Gastroesophageal sphincter (tissue), 4 donors: ENCODE measurements at regions not wholly inside any gene's neighbourhood (a gene's known extent, or its start where the extent isn't known, plus 50 kb on each side); places are given as distances from the start of the nearest gene placed in this dataset.
"Not testable (repeated sequence)": the region's sequence is repeated elsewhere in the genome, so short reads cannot be mapped to it uniquely, and the experiment has no call there.

Experiments
- ATAC-seq: fragments of 150-250 bp; one replicate; pipeline ENCODE4 v1.9.1; 2016; ENCODE audit warnings: mild to moderate bottlenecking, moderate library complexity
- H3K27ac ChIP-seq, 4 donors: fragments of 200-600 bp; sonication (generic) in 3 of 4; 1 replicate in 3 of 4; 2 replicates in 1 of 4; pipeline ENCODE4 v1.5.1; 2016 to 2019
- H3K27me3 ChIP-seq: fragments of 200-600 bp; sonication (generic); one replicate; pipeline ENCODE4 v1.5.1; 2019
- H3K36me3 ChIP-seq, 2 donors: fragments of 200-600 bp; sonication (generic); one replicate each; pipeline ENCODE4 v1.5.1; 2019; ENCODE audit warnings: control low read depth in 1 of 2
- H3K4me1 ChIP-seq, 3 donors: fragments of 200-600 bp; sonication (generic); 1 replicate in 2 of 3; 2 replicates in 1 of 3; pipeline ENCODE4 v1.5.1; 2016 to 2019; ENCODE audit warnings: control low read depth in 2 of 3
- H3K4me3 ChIP-seq, 2 donors: fragments of 200-600 bp; sonication (generic); one replicate each; pipeline ENCODE4 v1.5.1; 2019; ENCODE audit warnings: mild to moderate bottlenecking in 1 of 2, moderate library complexity in 1 of 2
- H3K9me3 ChIP-seq, 3 donors: fragments of 200-600 bp; sonication (generic); one replicate each; pipeline ENCODE4 v1.5.1; 2017 to 2019; ENCODE audit warnings: control low read depth in 2 of 3
- CTCF ChIP-seq, 4 experiments: fragments of 200-600 bp in 2 of 4; fragments of 450-650 bp in 2 of 4; sonication (generic) in 1 of 4; IDR thresholded peaks; one replicate each; pipeline ENCODE4 v1.5.1; 2017 to 2019; ENCODE audit warnings: antibody characterized with exemption in 4 of 4, mild to moderate bottlenecking in 2 of 4, moderate library complexity in 2 of 4
- EP300 ChIP-seq: sonication (generic); formaldehyde crosslinking; IDR thresholded peaks from one replicate; pipeline ENCODE4 v1.6.1; 2017; ENCODE audit warnings: antibody characterized with exemption, mild to moderate bottlenecking
- POLR2A ChIP-seq, 2 donors: fragments of 450-650 bp; IDR thresholded peaks; one replicate each; pipeline ENCODE4 v1.6.1; 2017; ENCODE audit warnings: antibody characterized with exemption in 2 of 2, mild to moderate bottlenecking in 2 of 2, moderate library complexity in 1 of 2
- POLR2AphosphoS5 ChIP-seq: sonication (generic); formaldehyde crosslinking; IDR thresholded peaks from one replicate; pipeline ENCODE4 v1.6.1; 2017; ENCODE audit warnings: antibody characterized with exemption
- WGBS, 2 donors: methylation state at CpG; one replicate each; pipeline ENCODE4 v1.1.5; 2018; ENCODE audit warnings: low coverage in 1 of 2; 5-methylcytosine and 5-hydroxymethylcytosine counted together

GRCh38 chr5:103703617-103704016, 141.0 kb upstream of the NUDT12 start:
- peaks cover 3% of the 10 kb centered on the region for H3K27me3 ChIP-seq
- H3K4me3 ChIP-seq, result no peak overlapping the region
- H3K36me3 ChIP-seq, result no peaks in the 10 kb centered on the region
- no peak for ATAC-seq
- no peaks in the 10 kb centered on the region for H3K4me1 ChIP-seq
- H3K9me3 ChIP-seq, result no peaks in the 10 kb centered on the region
- WGBS, 2 donors, result 57 to 82% methylated on average over 3 of the region's 3 CpGs
- no peak overlapping the region for H3K27ac ChIP-seq
- no peak for TF ChIP-seq POLR2A (IDR thresholded peaks at IDR 0.05)
- TF ChIP-seq POLR2AphosphoS5, result no peak
- no peak for TF ChIP-seq CTCF (IDR thresholded peaks at IDR 0.05)
- TF ChIP-seq EP300, result no peak

- H3K27ac ChIP-seq, result no peak overlapping the region
- H3K4me1 ChIP-seq, result no peaks in the 10 kb centered on the region
- TF ChIP-seq CTCF (IDR thresholded peaks at IDR 0.05) (no peak), EP300 (no peak), POLR2AphosphoS5 (no peak), POLR2A (IDR thresholded peaks at IDR 0.05) (no peak)
- no peak overlapping the region for H3K4me3 ChIP-seq
- 52 to 72% methylated on average over 2 of the region's 2 CpGs for WGBS, 2 donors
- H3K27me3 ChIP-seq, result no peaks in the 10 kb centered on the region
- H3K9me3 ChIP-seq, result no peaks in the 10 kb centered on the region
- ATAC-seq, result no peak
- no peaks in the 10 kb centered on the region for H3K36me3 ChIP-seq
These were observed 130.9 kb upstream of the NUDT12 start for GRCh38 chr5:103693517-103693916.

GRCh38 chr5:103690676-103691075, 128.1 kb upstream of the NUDT12 start:
- Histone ChIP-seq H3K27ac (no peak overlapping the region), H3K27me3 (no peaks in the 10 kb centered on the region), H3K9me3 (no peaks in the 10 kb centered on the region), H3K4me1 (no peaks in the 10 kb centered on the region), H3K36me3 (no peaks in the 10 kb centered on the region), H3K4me3 (no peak overlapping the region)
- WGBS, 2 donors, result 67 to 75% methylated on average over 1 of the region's 1 CpG
- no peak for TF ChIP-seq EP300
- TF ChIP-seq POLR2A (IDR thresholded peaks at IDR 0.05), result no peak
- TF ChIP-seq CTCF (IDR thresholded peaks at IDR 0.05), result no peak
- no peak for TF ChIP-seq POLR2AphosphoS5
- no peak for ATAC-seq

- TF ChIP-seq EP300, result no peak
- no peak for TF ChIP-seq POLR2A (IDR thresholded peaks at IDR 0.05)
- no peak for TF ChIP-seq POLR2AphosphoS5
- no peak for TF ChIP-seq CTCF (IDR thresholded peaks at IDR 0.05)
- no peaks in the 10 kb centered on the region for H3K9me3 ChIP-seq
- no peak overlapping the region for H3K27ac ChIP-seq
- no peak for ATAC-seq
- no peak overlapping the region for H3K4me3 ChIP-seq
- no peaks in the 10 kb centered on the region for H3K36me3 ChIP-seq
- WGBS, 2 donors, result 58 to 67% methylated on average over 3 of the region's 3 CpGs
- H3K27me3 ChIP-seq, result no peaks in the 10 kb centered on the region
- H3K4me1 ChIP-seq, result no peaks in the 10 kb centered on the region
These were observed 117.3 kb upstream of the NUDT12 start for GRCh38 chr5:103679873-103680272.

- not testable (repeated sequence) for H3K36me3 ChIP-seq, H3K4me1 ChIP-seq, H3K9me3 ChIP-seq, H3K4me3 ChIP-seq, ATAC-seq, H3K27ac ChIP-seq, H3K27me3 ChIP-seq
- 45 to 86% methylated on average over 3 to 4 of the region's 5 CpGs for WGBS, 2 donors
These were observed 113.6 kb upstream of the NUDT12 start for GRCh38 chr5:103676198-103676597.

GRCh38 chr5:103674739-103675138, 112.2 kb upstream of the NUDT12 start:
- Histone ChIP-seq H3K27me3 (no peaks in the 10 kb centered on the region), H3K9me3 (no peaks in the 10 kb centered on the region), H3K27ac (no peak overlapping the region), H3K4me3 (no peak overlapping the region), H3K36me3 (no peaks in the 10 kb centered on the region), H3K4me1 (no peaks in the 10 kb centered on the region)
- ATAC-seq, result no peak
- whole genome bisulfite sequencing, 2 donors, result 42 to 75% methylated on average over 1 to 3 of the region's 3 CpGs
- no peak for TF ChIP-seq EP300
- no peak for TF ChIP-seq POLR2AphosphoS5
- TF ChIP-seq POLR2A (IDR thresholded peaks at IDR 0.05), result no peak
- no peak for TF ChIP-seq CTCF (IDR thresholded peaks at IDR 0.05)
